ENCODE measurements at regions not wholly inside any gene's neighbourhood (a gene's known extent, or its start where the extent isn't known, plus 50 kb on each side); places are given as distances from the start of the nearest gene placed in this dataset.

GRCh38 chr21:26653430-26653829, 80.3 kb upstream of the CYYR1 start:
- TF ChIP-seq CTCF (IDR thresholded peaks at IDR 0.05 in 2 of 3, conservative IDR thresholded peaks at IDR 0.05 in 1 of 3; ENCODE audit: control insufficient read depth in 2 of 3, extremely low read depth in 1 of 3, insufficient read depth in 1 of 3, low read depth in 3 of 3, low read length in 3 of 3) (no peak), NFYA (IDR thresholded peaks at IDR 0.05; ENCODE audit: borderline replicate concordance, low read depth, low read length) (no peak), BCLAF1 (IDR thresholded peaks at IDR 0.05) (no peak), SIN3A (IDR thresholded peaks at IDR 0.05; ENCODE audit: low read depth, low read length) (no peak), TAF1 (IDR thresholded peaks at IDR 0.05; ENCODE audit: borderline replicate concordance, low read depth, low read length) (no peak), EZH2 (IDR thresholded peaks at IDR 0.05; ENCODE audit: borderline replicate concordance, control insufficient read depth, low read depth, low read length) (no peak), ZBTB33 (IDR thresholded peaks at IDR 0.05) (no peak), DPF2 (IDR thresholded peaks at IDR 0.05) (no peak), USF1 (IDR thresholded peaks at IDR 0.05; ENCODE audit: borderline replicate concordance, extremely low read length, insufficient read depth, low read depth, low read length) (no peak), NFIC (IDR thresholded peaks at IDR 0.05; ENCODE audit: low read depth, low read length) (no peak), CBFB (IDR thresholded peaks at IDR 0.05; ENCODE audit: low read depth) (no peak), REST (IDR thresholded peaks at IDR 0.05; ENCODE audit: low read depth, low read length) (no peak), CBX5 (IDR thresholded peaks at IDR 0.05; ENCODE audit: low read depth) (no peak)

All from GM12878 (cell line).